ENCODE measurements at regions not wholly inside any gene's neighbourhood (a gene's known extent, or its start where the extent isn't known, plus 50 kb on each side); places are given as distances from the start of the nearest gene placed in this dataset.

DNA sequence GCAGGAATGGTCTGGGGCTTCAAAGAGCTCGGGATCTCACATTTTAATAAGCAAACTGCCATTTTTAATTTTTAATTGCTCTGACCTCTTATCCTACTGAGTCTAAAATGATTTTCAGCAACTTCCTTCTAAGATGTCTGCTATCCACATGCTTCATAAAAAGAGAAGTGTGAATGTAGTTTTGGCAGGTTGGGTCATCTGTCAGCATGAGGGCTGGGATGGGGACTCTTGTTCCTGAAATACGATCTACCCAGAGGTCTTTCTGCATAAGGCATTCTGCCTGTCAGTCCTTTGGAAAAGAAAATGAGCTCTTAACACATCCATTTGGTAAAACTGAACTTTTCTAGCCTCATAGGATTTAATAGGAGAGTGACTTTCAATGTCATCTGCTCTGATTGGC is 252.8 kb upstream of the APCDD1 start:
- no peak for TF ChIP-seq REST (IDR thresholded peaks at IDR 0.05; ENCODE audit: insufficient replicate concordance, low read depth)
- TF ChIP-seq, protein P1, sequence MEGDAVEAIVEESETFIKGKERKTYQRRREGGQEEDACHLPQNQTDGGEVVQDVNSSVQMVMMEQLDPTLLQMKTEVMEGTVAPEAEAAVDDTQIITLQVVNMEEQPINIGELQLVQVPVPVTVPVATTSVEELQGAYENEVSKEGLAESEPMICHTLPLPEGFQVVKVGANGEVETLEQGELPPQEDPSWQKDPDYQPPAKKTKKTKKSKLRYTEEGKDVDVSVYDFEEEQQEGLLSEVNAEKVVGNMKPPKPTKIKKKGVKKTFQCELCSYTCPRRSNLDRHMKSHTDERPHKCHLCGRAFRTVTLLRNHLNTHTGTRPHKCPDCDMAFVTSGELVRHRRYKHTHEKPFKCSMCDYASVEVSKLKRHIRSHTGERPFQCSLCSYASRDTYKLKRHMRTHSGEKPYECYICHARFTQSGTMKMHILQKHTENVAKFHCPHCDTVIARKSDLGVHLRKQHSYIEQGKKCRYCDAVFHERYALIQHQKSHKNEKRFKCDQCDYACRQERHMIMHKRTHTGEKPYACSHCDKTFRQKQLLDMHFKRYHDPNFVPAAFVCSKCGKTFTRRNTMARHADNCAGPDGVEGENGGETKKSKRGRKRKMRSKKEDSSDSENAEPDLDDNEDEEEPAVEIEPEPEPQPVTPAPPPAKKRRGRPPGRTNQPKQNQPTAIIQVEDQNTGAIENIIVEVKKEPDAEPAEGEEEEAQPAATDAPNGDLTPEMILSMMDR (IDR thresholded peaks at IDR 0.05; ENCODE audit: insufficient read depth, low read length), result no peak
- no peak for TF ChIP-seq POLR2AphosphoS5 (IDR thresholded peaks at IDR 0.05; ENCODE audit: low read depth)
- TF ChIP-seq GABPA (IDR thresholded peaks at IDR 0.05; ENCODE audit: low read depth), result no peak
- TF ChIP-seq SPI1 (IDR thresholded peaks at IDR 0.05; ENCODE audit: borderline replicate concordance, low read depth), result peak; percentile 92

All from HL-60 (cell line).